Cardiac muscle cell (in vitro differentiated cells and primary cell): ENCODE measurements at regions not wholly inside any gene's neighbourhood (a gene's known extent, or its start where the extent isn't known, plus 50 kb on each side); places are given as distances from the start of the nearest gene placed in this dataset.

ENCODE experiments used
- DNase-seq, 2 donors: peaks; one replicate each; pipeline versions ENCODE4 v3.0.0 to v3.0.0-alpha.2; 2010 to 2017; ENCODE audit warnings: low read depth in 1 of 2, low spot score in 1 of 2
- H3K27ac ChIP-seq: fragments of 200-600 bp; sonication (generic); 2 replicates; pipeline ENCODE4 v1.5.1; 2016
- H3K27me3 ChIP-seq: fragments of 200-600 bp; sonication (generic); 2 replicates; pipeline ENCODE4 v1.6.0; 2016; ENCODE audit warnings: control low read depth
- H3K36me3 ChIP-seq: fragments of 200-600 bp; sonication (generic); 2 replicates; pipeline ENCODE4 v1.5.1; 2016; ENCODE audit warnings: control low read depth
- H3K4me1 ChIP-seq: fragments of 200-600 bp; sonication (generic); 2 replicates; pipeline ENCODE4 v1.8.1; 2017; ENCODE audit warnings: low read depth, mild to moderate bottlenecking, mixed run types
- H3K4me3 ChIP-seq: fragments of 200-600 bp; sonication (generic); 2 replicates; pipeline ENCODE4 v1.5.1; 2016; ENCODE audit warnings: mild to moderate bottlenecking
- H3K9me3 ChIP-seq: fragments of 200-600 bp; sonication (generic); 2 replicates; pipeline ENCODE4 v1.5.1; 2017; ENCODE audit warnings: low read depth, mild to moderate bottlenecking, control low read depth
- CTCF ChIP-seq: IDR thresholded peaks from 2 replicates; pipeline ENCODE4 v1.5.1; 2012; ENCODE audit warnings: low read depth, mild to moderate bottlenecking, low read length

DNA sequence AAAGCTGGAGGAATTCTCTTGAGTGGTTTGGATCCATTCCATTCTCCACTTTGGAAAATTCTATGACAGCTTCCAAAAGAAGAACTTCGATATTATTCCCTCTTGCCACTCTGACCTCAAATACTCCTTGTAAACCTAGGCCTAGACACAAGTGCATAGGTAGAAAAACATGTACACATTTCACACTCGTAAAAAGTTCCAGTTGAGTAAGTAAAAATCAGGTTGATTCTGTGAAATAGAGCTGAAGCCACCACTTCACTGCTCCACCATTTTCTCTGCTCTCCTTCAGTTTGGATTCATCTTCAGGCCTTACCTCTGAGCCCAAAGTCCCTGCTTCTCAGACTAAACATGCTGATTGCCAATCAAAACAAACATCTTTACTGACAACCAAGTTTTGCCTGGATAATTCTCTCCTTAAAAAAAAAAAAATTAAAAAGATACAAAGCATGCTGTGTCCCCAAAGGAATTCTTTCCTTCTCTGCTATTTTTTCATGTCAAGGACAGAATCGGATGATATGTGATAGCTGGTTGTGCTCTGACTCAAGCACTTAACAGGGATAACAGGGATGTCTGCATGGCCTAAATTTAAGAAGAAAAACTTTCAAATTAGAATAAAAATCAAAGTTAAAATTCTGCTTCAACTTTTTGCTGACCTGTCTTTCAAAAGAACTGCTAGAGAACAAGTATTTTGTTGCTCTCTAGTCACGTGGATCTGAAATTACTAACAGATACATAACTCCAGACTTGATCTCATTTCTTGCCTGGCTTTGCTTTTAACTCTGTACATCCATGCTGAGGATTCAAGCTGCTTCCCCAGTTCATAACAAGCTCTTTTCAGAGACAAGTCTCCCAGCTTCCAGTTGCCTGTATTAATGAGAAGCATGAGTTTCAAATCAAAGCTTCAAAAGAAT lies 420.9 kb upstream of the INTU start:
- Histone ChIP-seq H3K4me3 (no peak overlapping the region), H3K9me3 (no peaks in the 10 kb centered on the region), H3K4me1 (no peaks in the 10 kb centered on the region), H3K27ac (no peak overlapping the region), H3K27me3 (no peaks in the 10 kb centered on the region), H3K36me3 (no peaks in the 10 kb centered on the region)
- no peak for TF ChIP-seq CTCF
- DNase-seq: no peak

DNA sequence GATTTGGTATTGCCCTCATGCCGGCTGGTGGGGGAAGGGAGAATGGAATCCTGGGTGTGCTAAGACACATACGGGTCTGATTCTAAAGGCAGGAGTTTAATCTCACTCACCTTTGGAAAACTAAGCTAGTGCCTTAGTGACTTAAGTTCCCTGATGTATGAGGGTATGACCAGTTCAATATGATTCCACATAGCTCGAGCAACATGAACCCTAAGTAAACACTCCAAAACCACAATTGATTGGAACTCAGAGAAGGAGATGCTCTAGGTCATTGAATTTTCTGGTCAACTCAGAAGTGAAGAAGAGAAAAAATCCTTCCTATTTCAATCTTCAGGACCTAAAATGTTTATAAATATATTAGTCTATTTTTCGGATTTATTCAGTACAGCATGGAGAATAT lies 420.1 kb upstream of the INTU start:
- Histone ChIP-seq H3K9me3 (no peaks in the 10 kb centered on the region), H3K4me1 (no peaks in the 10 kb centered on the region), H3K27me3 (no peaks in the 10 kb centered on the region), H3K27ac (no peak overlapping the region), H3K36me3 (no peaks in the 10 kb centered on the region), H3K4me3 (no peak overlapping the region)
- DNase-seq: no peak
- TF ChIP-seq CTCF: no peak

- Histone ChIP-seq H3K4me3 (no peak overlapping the region), H3K27ac (no peak overlapping the region), H3K27me3 (no peaks in the 10 kb centered on the region), H3K4me1 (no peaks in the 10 kb centered on the region), H3K36me3 (no peaks in the 10 kb centered on the region), H3K9me3 (no peaks in the 10 kb centered on the region)
- DNase-seq: no peak
- no peak for TF ChIP-seq CTCF
These were observed 418.7 kb upstream of the INTU start for GRCh38 chr4:127214016-127214415.

- no peak for DNase-seq
- TF ChIP-seq CTCF: no peak
- Histone ChIP-seq H3K27me3 (no peaks in the 10 kb centered on the region), H3K36me3 (no peaks in the 10 kb centered on the region), H3K4me3 (no peak overlapping the region), H3K9me3 (no peaks in the 10 kb centered on the region), H3K27ac (no peak overlapping the region), H3K4me1 (no peaks in the 10 kb centered on the region)
These were observed 417.8 kb upstream of the INTU start for GRCh38 chr4:127214931-127215330.

GRCh38 chr4:127217586-127218229 lies 415.0 kb upstream of the INTU start:
- no peak for DNase-seq
- TF ChIP-seq CTCF: no peak
- Histone ChIP-seq H3K27ac (no peak overlapping the region), H3K9me3 (no peaks in the 10 kb centered on the region), H3K4me3 (no peak overlapping the region), H3K4me1 (no peaks in the 10 kb centered on the region), H3K27me3 (no peaks in the 10 kb centered on the region), H3K36me3 (no peaks in the 10 kb centered on the region)
